HCT116 (cell line): ENCODE measurements at regions not wholly inside any gene's neighbourhood (a gene's known extent, or its start where the extent isn't known, plus 50 kb on each side); places are given as distances from the start of the nearest gene placed in this dataset.

ENCODE experiments used
- ATAC-seq: fragments of 200-7000 bp; cut with Tn5 transposase; 2 replicates; pipeline ENCODE4 v1.9.1; 2020; ENCODE audit warnings: mild to moderate bottlenecking, moderate library complexity
- BruUV-seq: library from RNA; stranded (reverse); fragments of 400-500 nt; replicated peaks from 2 replicates; lab custom pipeline; 2021; lab: Mats Ljungman, UMichigan
- CTCF ChIA-PET: fragments of 300-600 bp; sonication (Branson Sonifier 250); formaldehyde crosslinking; loops from one replicate; lab custom pipeline; 2021; ENCODE audit warnings: antibody characterized with exemption; lab: Charles Lee
- POLR2A ChIA-PET: fragments of 300-600, 350-600 bp; sonication (Branson Sonifier 250); formaldehyde crosslinking; loops from one replicate; lab custom pipeline; 2021; ENCODE audit warnings: antibody characterized with exemption; lab: Charles Lee
- RAD21 ChIA-PET, 2 experiments: fragments of 300-600 bp; sonication (Branson Sonifier 250); formaldehyde crosslinking; loops; one replicate each; lab custom pipeline; 2023; ENCODE audit warnings: low total read pairs in 2 of 2; ENCODE audit not compliant: uncharacterized antibody in 2 of 2, unreplicated experiment in 2 of 2, low non-redundant PET in 1 of 2; lab: Charles Lee
- DNase-seq: peaks from one replicate; pipeline ENCODE4 v3.0.0-alpha.2; 2010; ENCODE audit warnings: low read depth, low spot score
- H2AFZ ChIP-seq: fragments of 200-600 bp; shearing (Covaris generic), sonication (generic); 2 replicates; pipeline ENCODE4 v1.6.1; 2017; ENCODE audit warnings: low read depth, mixed run types, mixed read lengths, antibody characterized with exemption, low read length; ENCODE audit not compliant: poor library complexity, severe bottlenecking
- H3K27ac ChIP-seq: 2 replicates; pipeline ENCODE4 v1.5.1; 2012; ENCODE audit warnings: low read depth, low read length
- H3K27me3 ChIP-seq: fragments of 200-600 bp; sonication (generic); 2 replicates; pipeline ENCODE4 v1.6.1; 2016; ENCODE audit warnings: mixed run types, low read length, mixed read lengths; ENCODE audit not compliant: insufficient read depth
- H3K36me3 ChIP-seq, 2 experiments: fragments of 200-500 bp in 1 of 2; fragments of 200-600 bp in 1 of 2; sonication (Bioruptor generic) in 1 of 2; sonication (generic) in 1 of 2; 2 replicates each; pipeline versions ENCODE4 v1.5.1 to v1.6.1; 2014 to 2016; ENCODE audit warnings: low read length in 2 of 2, inconsistent platforms in 1 of 2, mixed read lengths in 1 of 2, mixed run types in 1 of 2; ENCODE audit not compliant: insufficient read depth in 2 of 2, control insufficient read depth in 1 of 2
- H3K4me1 ChIP-seq, 2 experiments: fragments of 200-600 bp in 1 of 2; sonication (generic) in 1 of 2; 2 replicates each; pipeline versions ENCODE4 v1.5.1 to v1.6.1; 2012 to 2017; ENCODE audit warnings: low read length in 2 of 2, inconsistent platforms in 1 of 2, mild to moderate bottlenecking in 1 of 2, mixed read lengths in 1 of 2, mixed run types in 1 of 2, moderate library complexity in 1 of 2; ENCODE audit not compliant: insufficient read depth in 2 of 2, control insufficient read depth in 1 of 2
- H3K4me2 ChIP-seq: fragments of 200-600 bp; sonication (generic); 2 replicates; pipeline ENCODE4 v1.6.1; 2017; ENCODE audit warnings: mixed run types, low read length, mixed read lengths
- H3K4me3 ChIP-seq, 2 experiments: fragments of 200-600 bp in 1 of 2; sonication (generic) in 1 of 2; replicated peaks in 1 of 2; 2 replicates each; pipeline ENCODE4 v1.5.1; 2011 to 2016; ENCODE audit warnings: low read length in 2 of 2, control low read depth in 1 of 2, low read depth in 1 of 2, mild to moderate bottlenecking in 1 of 2, mixed read lengths in 1 of 2, mixed run types in 1 of 2
- H3K79me2 ChIP-seq: fragments of 200-600 bp; sonication (generic); 2 replicates; pipeline ENCODE4 v1.6.1; 2017; ENCODE audit warnings: mild to moderate bottlenecking, mixed run types, low read length, moderate library complexity, mixed read lengths; ENCODE audit not compliant: insufficient read depth
- H3K9ac ChIP-seq: fragments of 200-600 bp; sonication (generic); 2 replicates; pipeline ENCODE4 v1.6.1; 2016; ENCODE audit warnings: low read length, mixed read lengths
- H3K9me2 ChIP-seq: fragments of 200-600 bp; sonication (generic), shearing (Covaris generic); 2 replicates; pipeline ENCODE4 v1.6.1; 2017; ENCODE audit warnings: mixed run types, mild to moderate bottlenecking, moderate library complexity; ENCODE audit not compliant: insufficient read depth
- H3K9me3 ChIP-seq, 2 experiments: fragments of 200-500 bp in 1 of 2; fragments of 200-600 bp in 1 of 2; sonication (Bioruptor generic) in 1 of 2; sonication (generic) in 1 of 2; 2 replicates each; pipeline ENCODE4 v1.6.1; 2014 to 2017; ENCODE audit warnings: low read length in 2 of 2, mixed read lengths in 2 of 2, inconsistent platforms in 1 of 2, low read depth in 1 of 2, mild to moderate bottlenecking in 1 of 2, mixed run types in 1 of 2, moderate library complexity in 1 of 2; ENCODE audit not compliant: control insufficient read depth in 1 of 2, insufficient read depth in 1 of 2
- H4K20me1 ChIP-seq: fragments of 200-600 bp; sonication (generic), shearing (Covaris generic); 2 replicates; pipeline ENCODE4 v1.6.1; 2017; ENCODE audit warnings: mixed run types, mild to moderate bottlenecking, moderate library complexity; ENCODE audit not compliant: insufficient read depth
- CEBPB ChIP-seq: IDR thresholded peaks from 2 replicates; pipeline ENCODE4 v1.6.1; 2012; ENCODE audit warnings: low read depth
- CTCF ChIP-seq, 3 experiments: fragments of 200-600 bp in 1 of 3; sonication (generic) in 1 of 3; IDR thresholded peaks in 2 of 3; conservative IDR thresholded peaks in 1 of 3; 2 replicates each; pipeline ENCODE4 v1.5.1; 2012 to 2017; ENCODE audit warnings: low read depth in 2 of 3, low read length in 2 of 3, antibody characterized with exemption in 1 of 3, borderline replicate concordance in 1 of 3, control low read depth in 1 of 3, mild to moderate bottlenecking in 1 of 3, mixed read lengths in 1 of 3, mixed run types in 1 of 3, moderate library complexity in 1 of 3; ENCODE audit not compliant: insufficient read depth in 1 of 3
- EGR1 ChIP-seq: IDR thresholded peaks from 2 replicates; pipeline ENCODE4 v1.6.1; 2012; ENCODE audit warnings: low read depth
- ELF1 ChIP-seq: IDR thresholded peaks from 2 replicates; pipeline ENCODE4 v1.6.1; 2012; ENCODE audit warnings: low read depth, borderline replicate concordance
- EZH2phosphoT487 ChIP-seq: fragments of 200-600 bp; IDR thresholded peaks from 2 replicates; pipeline ENCODE4 v1.6.1; 2018; ENCODE audit warnings: antibody characterized with exemption, borderline replicate concordance
- FOSL1 ChIP-seq: IDR thresholded peaks from 2 replicates; pipeline ENCODE4 v1.6.1; 2012; ENCODE audit warnings: low read depth
- JUND ChIP-seq: IDR thresholded peaks from 2 replicates; pipeline ENCODE4 v1.6.1; 2012
- MAX ChIP-seq: IDR thresholded peaks from 2 replicates; pipeline ENCODE4 v1.6.1; 2012
- POLR2A ChIP-seq: IDR thresholded peaks from 2 replicates; pipeline ENCODE4 v1.7.0; 2011; ENCODE audit warnings: borderline replicate concordance; ENCODE audit not compliant: insufficient read depth, insufficient read length; ENCODE audit errors: extremely low read depth
- RAD21 ChIP-seq: IDR thresholded peaks from 2 replicates; pipeline ENCODE4 v1.6.1; 2012; ENCODE audit warnings: low read depth, mild to moderate bottlenecking
- REST ChIP-seq: IDR thresholded peaks from 2 replicates; pipeline ENCODE4 v1.6.1; 2012; ENCODE audit warnings: low read depth
- SIN3A ChIP-seq: IDR thresholded peaks from 2 replicates; pipeline ENCODE4 v1.6.1; 2012; ENCODE audit warnings: low read depth
- SP1 ChIP-seq: IDR thresholded peaks from 2 replicates; pipeline ENCODE4 v1.6.1; 2012; ENCODE audit warnings: low read depth
- TCF7L2 ChIP-seq: IDR thresholded peaks from 2 replicates; pipeline ENCODE4 v1.7.0; 2011; ENCODE audit warnings: borderline replicate concordance, inconsistent platforms; ENCODE audit not compliant: insufficient read depth, insufficient read length; ENCODE audit errors: extremely low read depth
- YY1 ChIP-seq: IDR thresholded peaks from 2 replicates; pipeline ENCODE4 v1.6.1; 2011; ENCODE audit warnings: low read length, low read depth, moderate library complexity, mild to moderate bottlenecking; ENCODE audit not compliant: insufficient replicate concordance; ENCODE audit errors: extremely low read depth
- ZBTB33 ChIP-seq: IDR thresholded peaks from 2 replicates; pipeline ENCODE4 v1.6.1; 2011; ENCODE audit warnings: mild to moderate bottlenecking, low read length, moderate library complexity; ENCODE audit not compliant: insufficient replicate concordance; ENCODE audit errors: extremely low read depth
- ZFX ChIP-seq: fragments of 450-650 bp; IDR thresholded peaks from 2 replicates; pipeline ENCODE4 v1.6.1; 2017
- ZNF274 ChIP-seq: fragments of 200-500 bp; sonication (Bioruptor generic); IDR thresholded peaks from 2 replicates; pipeline ENCODE4 v1.6.1; 2014; ENCODE audit warnings: mild to moderate bottlenecking, low read depth, low read length, inconsistent platforms
- intact Hi-C: fragments of 100-400 bp; cut with micrococcal nuclease; formaldehyde crosslinking; loops from 2 replicates; pipeline ENCODE4 v1.10.0; 2022

GRCh38 chr1:98177751-98178150, 256.9 kb upstream of the DPYD start:
- Histone ChIP-seq H2AFZ (no peak overlapping the region), H3K36me3 (no peaks in the 10 kb centered on the region), H3K9me2 (no peaks in the 10 kb centered on the region), H4K20me1 (no peaks in the 10 kb centered on the region), H3K9me3 (no peaks in the 10 kb centered on the region), H3K79me2 (no peaks in the 10 kb centered on the region), H3K9ac (no peak overlapping the region), H3K27ac (no peak overlapping the region), H3K4me3 (no peak overlapping the region), H3K4me1 (no peaks in the 10 kb centered on the region), H3K4me2 (no peak overlapping the region), H3K27me3 (no peaks in the 10 kb centered on the region)
- intact Hi-C loops, result no loop called here
- DNase-seq, result no peak
- no TSS peak for BruUV-seq
- no peak for TF ChIP-seq SIN3A
- TF ChIP-seq CTCF (IDR thresholded peaks at IDR 0.05 in 2 of 3, conservative IDR thresholded peaks at IDR 0.05 in 1 of 3; ENCODE audit: borderline replicate concordance in 1 of 3, insufficient read depth in 1 of 3, low read depth in 2 of 3, low read length in 2 of 3), result no peak
- TF ChIP-seq REST, result no peak
- no peak for TF ChIP-seq ZNF274
- TF ChIP-seq CEBPB, result no peak
- no peak for TF ChIP-seq FOSL1
- TF ChIP-seq JUND, result no peak
- TF ChIP-seq POLR2A, result no peak
- no peak for TF ChIP-seq YY1
- TF ChIP-seq ZFX, result no peak
- TF ChIP-seq EGR1, result no peak
- no peak for TF ChIP-seq EZH2phosphoT487
- no peak for TF ChIP-seq TCF7L2
- no peak for TF ChIP-seq ZBTB33
- TF ChIP-seq RAD21, result no peak
- no peak for TF ChIP-seq ELF1
- no peak for TF ChIP-seq MAX
- TF ChIP-seq SP1, result no peak
- RAD21 ChIA-PET, result no interaction called here
- POLR2A ChIA-PET, result no interaction called here
- no peak for ATAC-seq
- CTCF ChIA-PET, result no interaction called here
